Lower leg skin (tissue), 3 donors: ENCODE measurements at regions not wholly inside any gene's neighbourhood (a gene's known extent, or its start where the extent isn't known, plus 50 kb on each side); places are given as distances from the start of the nearest gene placed in this dataset.

ENCODE experiments used
- POLR2A ChIP-seq, 2 donors: fragments of 450-650 bp; IDR thresholded peaks; one replicate each; pipeline ENCODE4 v1.6.1; 2016 to 2017; ENCODE audit warnings: antibody characterized with exemption in 2 of 2, mild to moderate bottlenecking in 1 of 2, moderate library complexity in 1 of 2
- TF ChIP-seq, protein P1 (sequence below), 3 donors: fragments of 450-650 bp; IDR thresholded peaks; one replicate each; pipeline ENCODE4 v1.5.1; 2016; ENCODE audit warnings: antibody characterized with exemption in 3 of 3, mild to moderate bottlenecking in 3 of 3, moderate library complexity in 2 of 3

DNA sequence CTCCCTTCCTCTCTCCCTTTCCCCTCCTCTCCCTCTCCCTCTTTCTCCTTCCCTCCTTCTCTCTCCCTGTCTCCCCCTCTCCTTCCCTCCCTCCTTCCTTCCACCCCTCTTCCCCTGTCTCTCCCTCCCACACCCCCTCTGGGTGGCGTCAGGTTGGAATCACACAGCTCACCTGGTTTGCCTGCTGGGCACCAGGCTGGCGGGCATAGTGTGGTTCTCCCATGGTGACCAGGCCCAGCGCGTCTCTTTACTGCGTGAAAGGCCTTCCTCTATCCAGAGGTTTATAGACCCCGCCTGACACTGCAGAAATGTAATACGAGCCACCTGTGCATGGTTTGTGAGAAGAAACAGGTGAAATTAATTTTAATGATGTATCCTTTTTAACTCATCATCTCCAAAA, 76.2 kb downstream of the MRPL36 start:
- TF ChIP-seq POLR2A (IDR thresholded peaks at IDR 0.05), result no peak
- TF ChIP-seq, protein P1, sequence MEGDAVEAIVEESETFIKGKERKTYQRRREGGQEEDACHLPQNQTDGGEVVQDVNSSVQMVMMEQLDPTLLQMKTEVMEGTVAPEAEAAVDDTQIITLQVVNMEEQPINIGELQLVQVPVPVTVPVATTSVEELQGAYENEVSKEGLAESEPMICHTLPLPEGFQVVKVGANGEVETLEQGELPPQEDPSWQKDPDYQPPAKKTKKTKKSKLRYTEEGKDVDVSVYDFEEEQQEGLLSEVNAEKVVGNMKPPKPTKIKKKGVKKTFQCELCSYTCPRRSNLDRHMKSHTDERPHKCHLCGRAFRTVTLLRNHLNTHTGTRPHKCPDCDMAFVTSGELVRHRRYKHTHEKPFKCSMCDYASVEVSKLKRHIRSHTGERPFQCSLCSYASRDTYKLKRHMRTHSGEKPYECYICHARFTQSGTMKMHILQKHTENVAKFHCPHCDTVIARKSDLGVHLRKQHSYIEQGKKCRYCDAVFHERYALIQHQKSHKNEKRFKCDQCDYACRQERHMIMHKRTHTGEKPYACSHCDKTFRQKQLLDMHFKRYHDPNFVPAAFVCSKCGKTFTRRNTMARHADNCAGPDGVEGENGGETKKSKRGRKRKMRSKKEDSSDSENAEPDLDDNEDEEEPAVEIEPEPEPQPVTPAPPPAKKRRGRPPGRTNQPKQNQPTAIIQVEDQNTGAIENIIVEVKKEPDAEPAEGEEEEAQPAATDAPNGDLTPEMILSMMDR (IDR thresholded peaks at IDR 0.05), result no peak
